Activated CD4-positive, alpha-beta T cell treated with anti-CD3 and anti-CD28 coated beads, Interleukin-2, amount 50 U/mL, for 1 hour (primary cell): ENCODE measurements at regions not wholly inside any gene's neighbourhood (a gene's known extent, or its start where the extent isn't known, plus 50 kb on each side); places are given as distances from the start of the nearest gene placed in this dataset.

Experiments
- DNase-seq: peaks from one replicate; pipeline ENCODE4 v3.0.0-alpha.2; 2020

GRCh38 chr1:39109644-39110043 is 83.5 kb downstream of the NDUFS5 start:
- no peak for DNase-seq

- no peak for DNase-seq
These were observed 84.2 kb downstream of the NDUFS5 start for GRCh38 chr1:39110325-39110851.

GRCh38 chr1:39110882-39111281 is 84.7 kb downstream of the NDUFS5 start:
- DNase-seq, result no peak

GRCh38 chr1:39113109-39113743 is 87.1 kb downstream of the NDUFS5 start:
- no peak for DNase-seq

- no peak for DNase-seq
These were observed 89.0 kb upstream of the MACF1 start for GRCh38 chr1:39115271-39116110.

GRCh38 chr1:39116116-39116607 is 88.3 kb upstream of the MACF1 start:
- no peak for DNase-seq

- DNase-seq, result no peak
These were observed 87.4 kb upstream of the MACF1 start for GRCh38 chr1:39116860-39117728.

GRCh38 chr1:39117899-39118450 is 86.5 kb upstream of the MACF1 start:
- no peak for DNase-seq

- DNase-seq, result no peak
These were observed 82.4 kb upstream of the MACF1 start for GRCh38 chr1:39122056-39122455.

- no peak for DNase-seq
These were observed 80.2 kb upstream of the MACF1 start for GRCh38 chr1:39124282-39124681.

GRCh38 chr1:39127513-39127912 is 77.0 kb upstream of the MACF1 start:
- no peak for DNase-seq

GRCh38 chr1:39128126-39128525 is 76.4 kb upstream of the MACF1 start:
- DNase-seq, result no peak

GRCh38 chr1:39128959-39129358 is 75.5 kb upstream of the MACF1 start:
- DNase-seq, result no peak

- no peak for DNase-seq
These were observed 75.0 kb upstream of the MACF1 start for GRCh38 chr1:39129514-39129913.

GRCh38 chr1:39130325-39130724 is 74.2 kb upstream of the MACF1 start:
- no peak for DNase-seq

- no peak for DNase-seq
These were observed 72.6 kb upstream of the MACF1 start for GRCh38 chr1:39131940-39132339.

- no peak for DNase-seq
These were observed 71.8 kb upstream of the MACF1 start for GRCh38 chr1:39132505-39133339.

GRCh38 chr1:39133340-39133684 is 71.2 kb upstream of the MACF1 start:
- no peak for DNase-seq

GRCh38 chr1:39134768-39135333 is 69.6 kb upstream of the MACF1 start:
- DNase-seq, result no peak

- DNase-seq, result no peak
These were observed 67.9 kb upstream of the MACF1 start for GRCh38 chr1:39136638-39137037.

GRCh38 chr1:39139723-39140360 is 64.7 kb upstream of the MACF1 start:
- no peak for DNase-seq
